ENCODE measurements at regions not wholly inside any gene's neighbourhood (a gene's known extent, or its start where the extent isn't known, plus 50 kb on each side); places are given as distances from the start of the nearest gene placed in this dataset.

GRCh38 chr4:3384771-3385710 is 56.7 kb upstream of the HGFAC start:
- DNase-seq, result no peak

- no peak for DNase-seq
Observed at GRCh38 chr4:3385711-3386420, 55.9 kb upstream of the HGFAC start.

GRCh38 chr4:3386526-3386925 is 55.2 kb upstream of the HGFAC start:
- DNase-seq, result no peak

GRCh38 chr4:3387154-3387942 is 54.4 kb upstream of the HGFAC start:
- peak; percentile 26 for DNase-seq

- DNase-seq, result no peak
Observed at GRCh38 chr4:3387943-3388361, 53.8 kb upstream of the HGFAC start.

GRCh38 chr4:3388471-3389232 is 53.1 kb upstream of the HGFAC start:
- peak; percentile 21 for DNase-seq

GRCh38 chr4:3389233-3390215 is 52.2 kb upstream of the HGFAC start:
- no peak for DNase-seq

- no peak for DNase-seq
Observed at GRCh38 chr4:3390288-3390811, 51.4 kb upstream of the HGFAC start.

- DNase-seq, result no peak
Observed at GRCh38 chr4:3391422-3391821, 50.3 kb upstream of the HGFAC start.
